H9 (cell line): ENCODE measurements at regions not wholly inside any gene's neighbourhood (a gene's known extent, or its start where the extent isn't known, plus 50 kb on each side); places are given as distances from the start of the nearest gene placed in this dataset.

Experiments used
- DNase-seq: peaks from one replicate; pipeline ENCODE4 v3.0.0-alpha.2; 2017
- H2AFZ ChIP-seq: one replicate; pipeline ENCODE4 v1.6.1; 2013; ENCODE audit warnings: mild to moderate bottlenecking, low read length, control low read depth, moderate library complexity
- H2AK5ac ChIP-seq: 2 replicates; pipeline ENCODE4 v1.6.1; 2013; ENCODE audit warnings: low read length, control low read depth, mixed read lengths; ENCODE audit not compliant: insufficient read length
- H2BK120ac ChIP-seq: one replicate; pipeline ENCODE4 v1.6.1; 2013; ENCODE audit warnings: low read depth, mild to moderate bottlenecking, low read length, control low read depth, inconsistent platforms; ENCODE audit not compliant: poor library complexity, severe bottlenecking
- H2BK12ac ChIP-seq: 2 replicates; pipeline ENCODE4 v1.6.1; 2013; ENCODE audit warnings: low read length, control low read depth, mixed read lengths, low read depth; ENCODE audit not compliant: insufficient read length
- H2BK15ac ChIP-seq: 2 replicates; pipeline ENCODE4 v1.6.1; 2013; ENCODE audit warnings: low read depth, low read length, control low read depth
- H2BK20ac ChIP-seq: one replicate; pipeline ENCODE4 v1.6.1; 2013; ENCODE audit warnings: low read depth, mild to moderate bottlenecking, low read length, control low read depth, inconsistent platforms; ENCODE audit not compliant: poor library complexity, severe bottlenecking
- H2BK5ac ChIP-seq: 2 replicates; pipeline ENCODE4 v1.6.1; 2013; ENCODE audit warnings: low read length, control low read depth, mixed read lengths; ENCODE audit not compliant: insufficient read length
- H3K14ac ChIP-seq: 2 replicates; pipeline ENCODE4 v1.6.1; 2013; ENCODE audit warnings: low read length, control low read depth; ENCODE audit not compliant: insufficient read depth
- H3K18ac ChIP-seq: 2 replicates; pipeline ENCODE4 v1.6.1; 2013; ENCODE audit warnings: low read depth, mild to moderate bottlenecking, mixed read lengths, low read length, control low read depth; ENCODE audit not compliant: insufficient read length
- H3K23ac ChIP-seq: 2 replicates; pipeline ENCODE4 v1.6.1; 2013; ENCODE audit warnings: low read length, control low read depth, mixed read lengths, low read depth; ENCODE audit not compliant: insufficient read length
- H3K23me2 ChIP-seq: 2 replicates; pipeline ENCODE4 v1.6.1; 2013; ENCODE audit warnings: low read depth, mild to moderate bottlenecking, mixed read lengths, low read length, control low read depth; ENCODE audit not compliant: insufficient read length, poor library complexity, severe bottlenecking
- H3K27ac ChIP-seq: 2 replicates; pipeline ENCODE4 v1.5.1; 2013; ENCODE audit warnings: low read length, control low read depth, mixed read lengths, low read depth; ENCODE audit not compliant: insufficient read length
- H3K27me3 ChIP-seq: 2 replicates; pipeline ENCODE4 v1.6.1; 2013; ENCODE audit warnings: low read length, control low read depth, inconsistent platforms; ENCODE audit not compliant: insufficient read depth
- H3K4ac ChIP-seq: 2 replicates; pipeline ENCODE4 v1.6.1; 2013; ENCODE audit warnings: low read depth, mild to moderate bottlenecking, control low read depth, inconsistent platforms, low read length, moderate library complexity
- H3K4me1 ChIP-seq: 2 replicates; pipeline ENCODE4 v1.6.1; 2013; ENCODE audit warnings: low read length, control low read depth, inconsistent platforms; ENCODE audit not compliant: insufficient read depth
- H3K4me2 ChIP-seq: 2 replicates; pipeline ENCODE4 v1.6.1; 2013; ENCODE audit warnings: low read length, control low read depth, mixed read lengths; ENCODE audit not compliant: insufficient read length, insufficient read depth
- H3K56ac ChIP-seq: 2 replicates; pipeline ENCODE4 v1.6.1; 2013; ENCODE audit warnings: low read depth, mild to moderate bottlenecking, mixed read lengths, low read length, control low read depth; ENCODE audit not compliant: insufficient read length
- H3K79me1 ChIP-seq: 2 replicates; pipeline ENCODE4 v1.6.1; 2013; ENCODE audit warnings: low read depth, mild to moderate bottlenecking, moderate library complexity, low read length, control low read depth, inconsistent platforms; ENCODE audit not compliant: insufficient read depth, poor library complexity, severe bottlenecking
- H3K79me2 ChIP-seq: 2 replicates; pipeline ENCODE4 v1.6.1; 2013; ENCODE audit warnings: low read length, control low read depth, inconsistent platforms; ENCODE audit not compliant: insufficient read depth
- H3K9ac ChIP-seq: 2 replicates; pipeline ENCODE4 v1.6.1; 2013; ENCODE audit warnings: low read length, control low read depth, mixed read lengths; ENCODE audit not compliant: insufficient read length; ENCODE audit errors: extremely low read depth
- H3K9me3 ChIP-seq: one replicate; pipeline ENCODE4 v1.6.1; 2013; ENCODE audit warnings: low read depth, low read length, inconsistent platforms; ENCODE audit not compliant: control insufficient read depth
- H3T11ph ChIP-seq: one replicate; pipeline ENCODE4 v1.6.1; 2013; ENCODE audit warnings: mild to moderate bottlenecking, low read length, control low read depth, inconsistent platforms
- H4K20me1 ChIP-seq: one replicate; pipeline ENCODE4 v1.6.1; 2013; ENCODE audit not compliant: control insufficient read depth, insufficient read length, insufficient read depth
- H4K5ac ChIP-seq: 2 replicates; pipeline ENCODE4 v1.6.1; 2013; ENCODE audit warnings: low read depth, mild to moderate bottlenecking, mixed read lengths, low read length, control low read depth; ENCODE audit not compliant: insufficient read length
- H4K8ac ChIP-seq: replicated peaks from 2 replicates; pipeline ENCODE4 v1.6.1; 2013; ENCODE audit warnings: low read length, control low read depth, mixed read lengths, low read depth; ENCODE audit not compliant: insufficient read length
- H4K91ac ChIP-seq: 2 replicates; pipeline ENCODE4 v1.6.1; 2013; ENCODE audit warnings: low read depth, mild to moderate bottlenecking, moderate library complexity, mixed read lengths, low read length, control low read depth; ENCODE audit not compliant: insufficient read length
- H3K27ac Mint-ChIP-seq, 3 experiments: 2 replicates in 2 of 3; 3 replicates in 1 of 3; pipeline ENCODE4 v1.8.0; 2020 to 2021; ENCODE audit warnings: mixed read lengths in 3 of 3, mild to moderate bottlenecking in 1 of 3, moderate library complexity in 1 of 3
- H3K27me3 Mint-ChIP-seq: 2 replicates; pipeline ENCODE4 v1.8.0; 2021; ENCODE audit warnings: low read depth, mild to moderate bottlenecking, moderate library complexity, mixed read lengths
- H3K36me3 Mint-ChIP-seq, 3 experiments: 2 replicates in 2 of 3; 3 replicates in 1 of 3; pipeline ENCODE4 v1.8.0; 2020 to 2021; ENCODE audit warnings: low read depth in 3 of 3, mixed read lengths in 3 of 3; ENCODE audit not compliant: insufficient read depth in 1 of 3
- H3K4me1 Mint-ChIP-seq, 2 experiments: 2 replicates each; pipeline ENCODE4 v1.8.0; 2020; ENCODE audit warnings: mixed read lengths in 2 of 2
- H3K4me3 Mint-ChIP-seq, 2 experiments: 2 replicates in 1 of 2; 3 replicates in 1 of 2; pipeline ENCODE4 v1.8.0; 2020 to 2021; ENCODE audit warnings: mild to moderate bottlenecking in 2 of 2, mixed read lengths in 2 of 2, moderate library complexity in 1 of 2
- H3K9me3 Mint-ChIP-seq, 2 experiments: 2 replicates in 1 of 2; 3 replicates in 1 of 2; pipeline ENCODE4 v1.8.0; 2020; ENCODE audit warnings: mild to moderate bottlenecking in 2 of 2, mixed read lengths in 2 of 2, moderate library complexity in 1 of 2
- WGBS: extraction: QIAGEN DNeasy Blood & Tissue Kit; methylation state at CpG from one replicate; pipeline ENCODE4 v1.1.7; 2013; ENCODE audit warnings: missing lambda C conversion rate, low lambda C conversion rate, mixed read lengths; ENCODE audit not compliant: insufficient read length; ENCODE audit errors: extremely low coverage; 5-methylcytosine and 5-hydroxymethylcytosine counted together
- TF ChIP-seq, protein P1 (sequence below): fragments of 200-600 bp; sonication (generic); conservative IDR thresholded peaks from 3 replicates; pipeline ENCODE4 v1.8.0; 2021; ENCODE audit warnings: antibody characterized with exemption, mild to moderate bottlenecking

DNA sequence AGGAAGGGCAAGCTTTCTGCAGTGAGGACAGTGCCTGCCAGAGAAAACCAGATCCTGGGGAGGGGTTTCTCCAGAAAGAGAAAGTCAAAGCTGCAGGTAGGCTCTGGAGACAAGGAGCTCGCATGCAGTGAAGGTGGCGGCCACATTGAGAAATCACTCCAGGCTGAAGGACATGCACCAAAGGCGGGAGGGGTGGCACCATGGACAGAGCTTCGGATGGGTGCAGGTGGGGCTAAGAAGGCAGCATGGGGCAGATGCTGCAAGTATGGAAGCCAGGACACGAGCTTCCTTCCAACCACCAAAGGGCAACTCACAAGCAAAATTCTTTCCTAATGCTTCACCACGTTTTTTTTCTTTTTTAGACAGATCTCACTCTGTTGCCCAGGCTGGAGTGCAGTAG, 104.4 kb upstream of the SLC35G4 start:
- Histone ChIP-seq H3K9ac (no peak overlapping the region), H3K79me1 (no peaks in the 10 kb centered on the region), H4K5ac (no peak overlapping the region), H2BK20ac (no peak overlapping the region), H3K23me2 (no peaks in the 10 kb centered on the region), H4K20me1 (no peaks in the 10 kb centered on the region), H3K4me2 (no peak overlapping the region), H2AFZ (no peak overlapping the region), H2AK5ac (no peak overlapping the region), H3K14ac (no peak overlapping the region; the same call in 1 of the 2 replicates), H3K18ac (no peak overlapping the region), H3K23ac (no peak overlapping the region), H3K4me1 (no peaks in the 10 kb centered on the region), H4K91ac (no peak overlapping the region), H2BK5ac (no peak overlapping the region), H3K56ac (no peak overlapping the region), H3K4ac (no peak overlapping the region), H3T11ph (no peak overlapping the region), H2BK120ac (no peak overlapping the region), H3K27me3 (no peaks in the 10 kb centered on the region), H2BK12ac (no peak overlapping the region), H3K79me2 (no peaks in the 10 kb centered on the region), H4K8ac (no peak overlapping the region), H2BK15ac (no peak overlapping the region), H3K27ac (no peak overlapping the region), H3K9me3 (no peaks in the 10 kb centered on the region)
- H3K27ac Mint-ChIP-seq = no peak overlapping the region
- H3K9me3 Mint-ChIP-seq = no peaks in the 10 kb centered on the region
- H3K36me3 Mint-ChIP-seq = no peaks in the 10 kb centered on the region
- TF ChIP-seq, protein P1, sequence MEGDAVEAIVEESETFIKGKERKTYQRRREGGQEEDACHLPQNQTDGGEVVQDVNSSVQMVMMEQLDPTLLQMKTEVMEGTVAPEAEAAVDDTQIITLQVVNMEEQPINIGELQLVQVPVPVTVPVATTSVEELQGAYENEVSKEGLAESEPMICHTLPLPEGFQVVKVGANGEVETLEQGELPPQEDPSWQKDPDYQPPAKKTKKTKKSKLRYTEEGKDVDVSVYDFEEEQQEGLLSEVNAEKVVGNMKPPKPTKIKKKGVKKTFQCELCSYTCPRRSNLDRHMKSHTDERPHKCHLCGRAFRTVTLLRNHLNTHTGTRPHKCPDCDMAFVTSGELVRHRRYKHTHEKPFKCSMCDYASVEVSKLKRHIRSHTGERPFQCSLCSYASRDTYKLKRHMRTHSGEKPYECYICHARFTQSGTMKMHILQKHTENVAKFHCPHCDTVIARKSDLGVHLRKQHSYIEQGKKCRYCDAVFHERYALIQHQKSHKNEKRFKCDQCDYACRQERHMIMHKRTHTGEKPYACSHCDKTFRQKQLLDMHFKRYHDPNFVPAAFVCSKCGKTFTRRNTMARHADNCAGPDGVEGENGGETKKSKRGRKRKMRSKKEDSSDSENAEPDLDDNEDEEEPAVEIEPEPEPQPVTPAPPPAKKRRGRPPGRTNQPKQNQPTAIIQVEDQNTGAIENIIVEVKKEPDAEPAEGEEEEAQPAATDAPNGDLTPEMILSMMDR = no peak
- no peak for DNase-seq
- no peaks in the 10 kb centered on the region; a peak in 1 of 4 replicates for H3K4me1 Mint-ChIP-seq
- H3K27me3 Mint-ChIP-seq = no peaks in the 10 kb centered on the region; the same call in 1 of the 2 replicates
- WGBS = no CpG with 5 or more reads among the region's 6 CpGs
- H3K4me3 Mint-ChIP-seq = no peak overlapping the region
